Choroid plexus epithelial cell (primary cell): ENCODE measurements at regions not wholly inside any gene's neighbourhood (a gene's known extent, or its start where the extent isn't known, plus 50 kb on each side); places are given as distances from the start of the nearest gene placed in this dataset.
"Not testable (repeated sequence)": the region's sequence is repeated elsewhere in the genome, so short reads cannot be mapped to it uniquely, and the experiment has no call there.

Source experiments
- DNase-seq: peaks from one replicate; pipeline ENCODE4 v3.0.0-alpha.2; 2010; ENCODE audit warnings: low read depth
- H3K4me3 ChIP-seq: 2 replicates; pipeline ENCODE4 v1.5.1; 2011; ENCODE audit warnings: low read depth, mild to moderate bottlenecking, control low read depth, low read length, moderate library complexity
- TF ChIP-seq, protein P1 (sequence below): conservative IDR thresholded peaks from 2 replicates; pipeline ENCODE4 v1.5.1; 2011; ENCODE audit warnings: low read depth, mild to moderate bottlenecking, control low read depth, inconsistent platforms, low read length, moderate library complexity

GRCh38 chr4:53844133-53844532 is 220.3 kb downstream of the CHIC2 start:
- DNase-seq: no peak
- H3K4me3 ChIP-seq: no peak overlapping the region
- TF ChIP-seq, protein P1, sequence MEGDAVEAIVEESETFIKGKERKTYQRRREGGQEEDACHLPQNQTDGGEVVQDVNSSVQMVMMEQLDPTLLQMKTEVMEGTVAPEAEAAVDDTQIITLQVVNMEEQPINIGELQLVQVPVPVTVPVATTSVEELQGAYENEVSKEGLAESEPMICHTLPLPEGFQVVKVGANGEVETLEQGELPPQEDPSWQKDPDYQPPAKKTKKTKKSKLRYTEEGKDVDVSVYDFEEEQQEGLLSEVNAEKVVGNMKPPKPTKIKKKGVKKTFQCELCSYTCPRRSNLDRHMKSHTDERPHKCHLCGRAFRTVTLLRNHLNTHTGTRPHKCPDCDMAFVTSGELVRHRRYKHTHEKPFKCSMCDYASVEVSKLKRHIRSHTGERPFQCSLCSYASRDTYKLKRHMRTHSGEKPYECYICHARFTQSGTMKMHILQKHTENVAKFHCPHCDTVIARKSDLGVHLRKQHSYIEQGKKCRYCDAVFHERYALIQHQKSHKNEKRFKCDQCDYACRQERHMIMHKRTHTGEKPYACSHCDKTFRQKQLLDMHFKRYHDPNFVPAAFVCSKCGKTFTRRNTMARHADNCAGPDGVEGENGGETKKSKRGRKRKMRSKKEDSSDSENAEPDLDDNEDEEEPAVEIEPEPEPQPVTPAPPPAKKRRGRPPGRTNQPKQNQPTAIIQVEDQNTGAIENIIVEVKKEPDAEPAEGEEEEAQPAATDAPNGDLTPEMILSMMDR: no peak

DNA sequence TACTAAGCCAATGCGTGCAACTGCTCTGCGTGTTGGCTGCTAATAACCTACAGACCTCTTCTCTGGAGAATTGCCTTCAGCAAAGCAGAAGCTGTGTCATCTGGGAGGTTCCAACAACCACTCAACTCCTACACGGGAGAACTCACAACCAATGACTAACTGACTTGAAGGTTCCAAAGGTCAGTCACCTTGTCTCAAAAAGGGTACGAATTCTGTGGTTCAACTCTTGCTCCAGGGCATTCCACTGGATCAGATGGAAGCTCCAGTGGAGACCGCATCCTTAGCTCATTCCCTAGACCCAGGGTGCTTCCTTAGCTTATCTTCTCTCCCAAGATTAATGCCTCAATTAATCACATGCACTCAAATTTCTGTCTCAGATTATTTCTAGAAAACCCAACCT is 222.7 kb downstream of the CHIC2 start:
- TF ChIP-seq, protein P1: no peak
- no peak for DNase-seq

DNA sequence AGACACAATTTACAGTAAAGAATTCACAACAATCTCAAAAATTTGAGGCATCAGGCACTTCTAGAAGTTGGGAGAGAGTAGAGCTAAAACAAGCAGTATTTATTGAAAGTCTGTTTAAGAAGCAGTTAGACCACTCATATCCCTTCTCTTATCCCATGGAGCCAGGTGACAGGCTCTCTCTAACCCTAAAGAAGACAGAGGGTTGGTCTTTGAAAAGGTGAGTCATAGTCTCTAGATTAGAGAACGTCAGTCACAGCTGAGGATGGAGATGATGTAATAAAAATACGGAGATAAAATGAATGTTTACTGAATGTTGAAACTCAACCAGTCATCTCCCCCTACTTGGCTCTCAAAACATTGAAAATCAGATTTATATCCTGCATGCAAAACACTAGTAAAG is 223.8 kb downstream of the CHIC2 start:
- peak; percentile 63 for DNase-seq
- TF ChIP-seq, protein P1: no peak
- H3K4me3 ChIP-seq: no peak overlapping the region

More for the DNA sequence above, 222.7 kb downstream of the CHIC2 start:
- H3K4me3 ChIP-seq: no peak overlapping the region

DNA sequence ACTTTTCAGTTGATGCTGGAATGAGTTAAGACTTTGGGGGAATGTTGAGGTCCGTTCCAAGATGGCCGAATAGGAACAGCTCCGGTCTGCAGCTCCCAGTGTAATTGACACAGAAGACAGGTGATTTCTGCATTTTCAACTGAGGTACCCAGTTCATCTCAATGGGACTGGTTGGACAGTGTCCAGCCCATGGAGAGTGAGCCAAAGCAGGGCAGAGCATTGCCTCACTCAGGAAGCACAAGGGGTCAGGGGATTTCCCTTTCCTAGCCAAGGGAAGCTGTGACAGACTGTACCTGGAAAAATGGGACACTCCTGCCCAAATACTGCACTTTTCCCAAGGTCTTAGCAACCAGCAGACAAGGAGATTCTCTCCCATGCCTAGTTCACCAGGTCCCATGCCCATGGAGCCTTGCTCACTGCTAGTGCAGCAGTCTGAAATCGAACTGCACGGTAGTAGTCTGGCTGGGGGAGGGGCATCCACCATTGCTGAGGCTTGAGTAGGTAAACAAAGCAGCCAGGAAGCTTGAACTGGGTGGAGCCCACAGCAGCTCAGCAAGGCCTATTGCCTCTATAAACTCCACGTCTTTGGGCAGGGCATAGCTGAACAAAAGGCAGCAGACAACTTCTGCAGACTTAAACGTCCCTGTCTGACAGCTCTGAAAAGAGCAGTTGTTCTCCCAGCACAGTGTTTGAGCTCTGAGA is 231.0 kb downstream of the CHIC2 start:
- not testable (repeated sequence) for H3K4me3 ChIP-seq, DNase-seq

- H3K4me3 ChIP-seq: no peak overlapping the region
- DNase-seq: no peak
- TF ChIP-seq, protein P1: no peak
Measured at GRCh38 chr4:53832549-53832948, 231.9 kb downstream of the CHIC2 start.

GRCh38 chr4:53830511-53830910 is 233.9 kb downstream of the CHIC2 start:
- no peak for DNase-seq
- TF ChIP-seq, protein P1: no peak
- no peak overlapping the region for H3K4me3 ChIP-seq

GRCh38 chr4:53821179-53821851 is 230.0 kb upstream of the LNX1 start:
- DNase-seq: no peak
- TF ChIP-seq, protein P1: no peak
- no peak overlapping the region for H3K4me3 ChIP-seq
